CD4-positive, alpha-beta T cell (primary cell): ENCODE measurements at regions not wholly inside any gene's neighbourhood (a gene's known extent, or its start where the extent isn't known, plus 50 kb on each side); places are given as distances from the start of the nearest gene placed in this dataset.
"Not testable (repeated sequence)": the region's sequence is repeated elsewhere in the genome, so short reads cannot be mapped to it uniquely, and the experiment has no call there.

ENCODE experiments used
- ATAC-seq: fragments of 200-7000 bp; cut with Tn5 transposase; one replicate; pipeline ENCODE4 v1.10.0; 2022; ENCODE audit warnings: mild to moderate bottlenecking; ENCODE audit not compliant: poor library complexity
- CTCF ChIA-PET: fragments of 350-600 bp; sonication (Branson Sonifier 250); formaldehyde crosslinking; loops from one replicate; lab custom pipeline; 2021; ENCODE audit warnings: antibody characterized with exemption, inconsistent platforms; lab: Charles Lee
- POLR2A ChIA-PET: fragments of 350-600 bp; sonication (Branson Sonifier 250); formaldehyde crosslinking; loops from one replicate; lab custom pipeline; 2021; ENCODE audit warnings: antibody characterized with exemption, inconsistent platforms; lab: Charles Lee
- DNase-seq, 14 experiments: peaks; one replicate each; pipeline ENCODE4 v3.0.0-alpha.2; 2013 to 2020; ENCODE audit warnings: mixed read lengths in 2 of 14
- H3K27ac ChIP-seq, 2 donors: one replicate each; pipeline versions ENCODE4 v1.5.1 to v1.7.0; 2013; ENCODE audit warnings: low read length in 2 of 2, low read depth in 1 of 2, mild to moderate bottlenecking in 1 of 2
- H3K27me3 ChIP-seq, 2 experiments: 1 replicate in 1 of 2; 2 replicates in 1 of 2; pipeline versions ENCODE4 v1.6.1 to v1.7.0; 2013; ENCODE audit warnings: low read length in 2 of 2, control low read depth in 1 of 2, mild to moderate bottlenecking in 1 of 2, moderate library complexity in 1 of 2; ENCODE audit not compliant: insufficient read depth in 2 of 2, control insufficient read depth in 1 of 2
- H3K36me3 ChIP-seq: one replicate; pipeline ENCODE4 v1.6.1; 2013; ENCODE audit warnings: low read length, control low read depth; ENCODE audit not compliant: insufficient read depth
- H3K4me1 ChIP-seq: one replicate; pipeline ENCODE4 v1.6.1; 2013; ENCODE audit warnings: low read length, control low read depth; ENCODE audit not compliant: insufficient read depth
- H3K4me3 ChIP-seq: one replicate; pipeline ENCODE4 v1.5.1; 2013; ENCODE audit warnings: mild to moderate bottlenecking, low read length, moderate library complexity
- H3K9me3 ChIP-seq, 2 experiments: 1 replicate in 1 of 2; 2 replicates in 1 of 2; pipeline versions ENCODE4 v1.6.1 to v1.7.0; 2013; ENCODE audit warnings: low read length in 2 of 2, mild to moderate bottlenecking in 2 of 2, control low read depth in 1 of 2, moderate library complexity in 1 of 2; ENCODE audit not compliant: control insufficient read depth in 1 of 2, insufficient read depth in 1 of 2
- H3K27ac Mint-ChIP-seq: one replicate; pipeline ENCODE4 v1.8.0; 2020; ENCODE audit warnings: mixed read lengths
- H3K27me3 Mint-ChIP-seq: one replicate; pipeline ENCODE4 v1.8.0; 2021; ENCODE audit warnings: mixed read lengths
- H3K36me3 Mint-ChIP-seq: one replicate; pipeline ENCODE4 v1.8.0; 2021; ENCODE audit warnings: low read depth, mixed read lengths
- H3K4me1 Mint-ChIP-seq: one replicate; pipeline ENCODE4 v1.8.0; 2021; ENCODE audit warnings: low read depth, mixed read lengths
- H3K4me3 Mint-ChIP-seq: one replicate; pipeline ENCODE4 v1.8.0; 2020; ENCODE audit warnings: mild to moderate bottlenecking, mixed read lengths
- H3K9me3 Mint-ChIP-seq: one replicate; pipeline ENCODE4 v1.8.0; 2020; ENCODE audit warnings: mixed read lengths
- CTCF ChIP-seq: fragments of 200-600 bp; IDR thresholded peaks from one replicate; pipeline ENCODE4 v1.8.0; 2022; ENCODE audit warnings: antibody characterized with exemption, mild to moderate bottlenecking
- intact Hi-C, 2 experiments: fragments of 100-400 bp; cut with DNase I in 1 of 2; cut with micrococcal nuclease in 1 of 2; formaldehyde crosslinking; loops; one replicate each; pipeline versions ENCODE4 v1.15.1 to v1.9.0; 2023 to 2025; cut with DNase I, micrococcal nuclease

GRCh38 chr13:22961835-22962537 is 218.8 kb upstream of the SGCG start:
- Mint-ChIP-seq H3K27ac (no peak overlapping the region), H3K4me3 (no peak overlapping the region), H3K4me1 (no peaks in the 10 kb centered on the region), H3K27me3 (no peaks in the 10 kb centered on the region), H3K36me3 (no peaks in the 10 kb centered on the region), H3K9me3 (no peaks in the 10 kb centered on the region)
- Histone ChIP-seq H3K4me1 (no peaks in the 10 kb centered on the region), H3K9me3 (peaks cover 0 to 8% of the 10 kb centered on the region in 2 experiments), H3K36me3 (no peaks in the 10 kb centered on the region), H3K27me3 (no peaks in the 10 kb centered on the region), H3K27ac (no peak overlapping the region), H3K4me3 (no peak overlapping the region)
- POLR2A ChIA-PET, result no interaction called here
- CTCF ChIA-PET, result no interaction called here
- DNase-seq, result no peak
- TF ChIP-seq CTCF, result no peak
- ATAC-seq, result no peak
- intact Hi-C loops, result no loop called here

GRCh38 chr13:22963384-22964053 is 217.3 kb upstream of the SGCG start:
- intact Hi-C loops, ATAC-seq, H3K9me3 Mint-ChIP-seq, H3K4me1 ChIP-seq, H3K4me3 Mint-ChIP-seq, H3K27me3 Mint-ChIP-seq, H3K4me1 Mint-ChIP-seq, H3K4me3 ChIP-seq, H3K36me3 ChIP-seq, H3K27ac Mint-ChIP-seq, H3K36me3 Mint-ChIP-seq, POLR2A ChIA-PET, H3K27ac ChIP-seq, CTCF ChIA-PET, DNase-seq, H3K27me3 ChIP-seq: not testable (repeated sequence)
- H3K9me3 ChIP-seq, result peaks cover 0 to 12% of the 10 kb centered on the region in 2 experiments

GRCh38 chr13:22964245-22964966 is 216.4 kb upstream of the SGCG start:
- Mint-ChIP-seq H3K27ac (no peak overlapping the region), H3K36me3 (no peaks in the 10 kb centered on the region), H3K9me3 (no peaks in the 10 kb centered on the region), H3K4me1 (no peaks in the 10 kb centered on the region), H3K4me3 (no peak overlapping the region), H3K27me3 (no peaks in the 10 kb centered on the region)
- CTCF ChIA-PET, result no interaction called here
- ATAC-seq (no peak), DNase-seq (no peak)
- peaks cover 0 to 12% of the 10 kb centered on the region in 2 experiments for H3K9me3 ChIP-seq
- H3K27me3 ChIP-seq, result no peaks in the 10 kb centered on the region
- POLR2A ChIA-PET, result no interaction called here
- intact Hi-C loops, result no loop called here
- H3K36me3 ChIP-seq, result no peaks in the 10 kb centered on the region
- no peak for TF ChIP-seq CTCF
- no peak overlapping the region for H3K4me3 ChIP-seq
- no peaks in the 10 kb centered on the region for H3K4me1 ChIP-seq
- H3K27ac ChIP-seq, result no peak overlapping the region

- H3K27ac ChIP-seq, H3K27me3 ChIP-seq, ATAC-seq, H3K4me1 Mint-ChIP-seq, H3K36me3 ChIP-seq, H3K4me3 Mint-ChIP-seq, DNase-seq, H3K4me1 ChIP-seq, intact Hi-C loops, H3K4me3 ChIP-seq, H3K27ac Mint-ChIP-seq, H3K27me3 Mint-ChIP-seq, POLR2A ChIA-PET, H3K9me3 Mint-ChIP-seq, CTCF ChIA-PET, H3K36me3 Mint-ChIP-seq: not testable (repeated sequence)
- H3K9me3 ChIP-seq, result peaks cover 0 to 12% of the 10 kb centered on the region in 2 experiments
These were observed 215.5 kb upstream of the SGCG start for GRCh38 chr13:22965011-22965857.

- H3K27me3 ChIP-seq, POLR2A ChIA-PET, H3K4me3 Mint-ChIP-seq, CTCF ChIA-PET, H3K36me3 ChIP-seq, H3K4me3 ChIP-seq, DNase-seq, H3K27me3 Mint-ChIP-seq, H3K27ac Mint-ChIP-seq, H3K9me3 Mint-ChIP-seq, H3K4me1 Mint-ChIP-seq, H3K36me3 Mint-ChIP-seq, ATAC-seq, intact Hi-C loops, H3K27ac ChIP-seq, H3K4me1 ChIP-seq: not testable (repeated sequence)
- peaks cover 0 to 13% of the 10 kb centered on the region in 2 experiments for H3K9me3 ChIP-seq
These were observed 214.9 kb upstream of the SGCG start for GRCh38 chr13:22965858-22966239.
